Right lobe of liver (tissue), 6 donors: ENCODE measurements at regions not wholly inside any gene's neighbourhood (a gene's known extent, or its start where the extent isn't known, plus 50 kb on each side); places are given as distances from the start of the nearest gene placed in this dataset.

Experiments used
- ATAC-seq, 4 donors: fragments of 200-7000 bp; cut with Tn5 transposase; one replicate each; pipeline ENCODE4 v1.9.1; 2020; ENCODE audit warnings: mild to moderate bottlenecking in 4 of 4, moderate library complexity in 4 of 4
- DNase-seq, 3 donors: peaks; one replicate each; pipeline ENCODE4 v3.0.0-alpha.2; 2020
- H3K27ac ChIP-seq, 3 donors: fragments of 200-600 bp; one replicate each; pipeline ENCODE4 v1.8.0; 2022
- H3K27me3 ChIP-seq, 2 donors: fragments of 200-600 bp; one replicate each; pipeline ENCODE4 v1.8.0; 2022
- H3K36me3 ChIP-seq, 4 donors: fragments of 200-600 bp; sonication (generic) in 1 of 4; one replicate each; pipeline versions ENCODE4 v1.5.1 to v1.8.0; 2017 to 2022; ENCODE audit warnings: control low read depth in 1 of 4
- H3K4me1 ChIP-seq, 4 donors: fragments of 200-600 bp; sonication (generic) in 1 of 4; one replicate each; pipeline versions ENCODE4 v1.5.1 to v1.8.0; 2017 to 2022; ENCODE audit warnings: control low read depth in 1 of 4
- H3K4me3 ChIP-seq, 3 donors: fragments of 200-600 bp; one replicate each; pipeline ENCODE4 v1.8.0; 2022
- H3K9me3 ChIP-seq, 4 donors: fragments of 200-600 bp; sonication (generic) in 1 of 4; one replicate each; pipeline versions ENCODE4 v1.5.1 to v1.8.0; 2017 to 2022; ENCODE audit warnings: control low read depth in 1 of 4
- POLR2A ChIP-seq: fragments of 450-650 bp; IDR thresholded peaks from one replicate; pipeline ENCODE4 v1.6.1; 2017; ENCODE audit warnings: antibody characterized with exemption, mild to moderate bottlenecking
- WGBS: methylation state at CpG from one replicate; pipeline ENCODE4 v1.1.6; 2018; ENCODE audit warnings: low coverage, low lambda C conversion rate; ENCODE audit not compliant: insufficient coverage; ENCODE audit errors: missing lambda C conversion rate; 5-methylcytosine and 5-hydroxymethylcytosine counted together
- intact Hi-C, 2 donors: fragments of 100-400 bp; cut with DNase I; formaldehyde crosslinking; loops; one replicate each; pipeline versions ENCODE4 v1.11.2 to v1.14.1; 2022
- TF ChIP-seq, protein P1 (sequence below), 4 donors: fragments of 200-600 bp in 3 of 4; fragments of 450-650 bp in 1 of 4; IDR thresholded peaks; one replicate each; pipeline versions ENCODE4 v1.5.1 to v1.8.0; 2016 to 2022; ENCODE audit warnings: antibody characterized with exemption in 4 of 4, mild to moderate bottlenecking in 2 of 4
- donor health status: DM: no; HTN: yes; CAD: no.
- donor health status: DM: no; HTN: no; CAD: no.
- donor health status: DM: no; HTN: no; CAD: no.
- donor health status: DM: no; HTN: yes; CAD: no.
- donor health status: DM: no; HTN: yes; CAD: no.

DNA sequence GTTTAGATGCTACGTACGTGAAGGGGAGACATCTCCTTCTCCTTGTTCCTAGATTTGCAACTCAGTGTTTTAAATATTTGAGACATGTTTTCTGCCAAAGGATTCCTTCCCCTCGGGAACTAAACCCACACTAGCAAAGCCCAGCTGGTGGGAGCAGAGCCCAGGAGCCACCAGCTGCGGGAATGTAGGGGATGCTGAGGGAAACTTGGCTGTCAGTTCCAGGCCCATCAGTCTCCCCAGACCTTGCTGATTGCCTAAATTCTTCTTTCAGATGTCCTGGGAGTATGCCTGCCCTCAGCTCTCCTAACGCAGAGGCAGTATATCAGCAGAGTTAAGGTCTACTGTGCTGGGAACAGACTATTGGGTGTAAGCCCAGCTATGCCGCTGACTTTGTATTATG lies 630.0 kb upstream of the TENM3 start:
- no peak for TF ChIP-seq POLR2A
- TF ChIP-seq, protein P1, sequence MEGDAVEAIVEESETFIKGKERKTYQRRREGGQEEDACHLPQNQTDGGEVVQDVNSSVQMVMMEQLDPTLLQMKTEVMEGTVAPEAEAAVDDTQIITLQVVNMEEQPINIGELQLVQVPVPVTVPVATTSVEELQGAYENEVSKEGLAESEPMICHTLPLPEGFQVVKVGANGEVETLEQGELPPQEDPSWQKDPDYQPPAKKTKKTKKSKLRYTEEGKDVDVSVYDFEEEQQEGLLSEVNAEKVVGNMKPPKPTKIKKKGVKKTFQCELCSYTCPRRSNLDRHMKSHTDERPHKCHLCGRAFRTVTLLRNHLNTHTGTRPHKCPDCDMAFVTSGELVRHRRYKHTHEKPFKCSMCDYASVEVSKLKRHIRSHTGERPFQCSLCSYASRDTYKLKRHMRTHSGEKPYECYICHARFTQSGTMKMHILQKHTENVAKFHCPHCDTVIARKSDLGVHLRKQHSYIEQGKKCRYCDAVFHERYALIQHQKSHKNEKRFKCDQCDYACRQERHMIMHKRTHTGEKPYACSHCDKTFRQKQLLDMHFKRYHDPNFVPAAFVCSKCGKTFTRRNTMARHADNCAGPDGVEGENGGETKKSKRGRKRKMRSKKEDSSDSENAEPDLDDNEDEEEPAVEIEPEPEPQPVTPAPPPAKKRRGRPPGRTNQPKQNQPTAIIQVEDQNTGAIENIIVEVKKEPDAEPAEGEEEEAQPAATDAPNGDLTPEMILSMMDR (IDR thresholded peaks at IDR 0.05) = no peak
- Histone ChIP-seq H3K9me3 (no peaks in the 10 kb centered on the region), H3K27ac (no peak overlapping the region), H3K27me3 (no peaks in the 10 kb centered on the region), H3K4me1 (no peaks in the 10 kb centered on the region), H3K36me3 (no peaks in the 10 kb centered on the region), H3K4me3 (no peak overlapping the region)
- DNase-seq (no peak), ATAC-seq (no peak)
- 51% methylated on average over 6 of the region's 6 CpGs for whole genome bisulfite sequencing
- intact Hi-C loops = no loop called here

DNA sequence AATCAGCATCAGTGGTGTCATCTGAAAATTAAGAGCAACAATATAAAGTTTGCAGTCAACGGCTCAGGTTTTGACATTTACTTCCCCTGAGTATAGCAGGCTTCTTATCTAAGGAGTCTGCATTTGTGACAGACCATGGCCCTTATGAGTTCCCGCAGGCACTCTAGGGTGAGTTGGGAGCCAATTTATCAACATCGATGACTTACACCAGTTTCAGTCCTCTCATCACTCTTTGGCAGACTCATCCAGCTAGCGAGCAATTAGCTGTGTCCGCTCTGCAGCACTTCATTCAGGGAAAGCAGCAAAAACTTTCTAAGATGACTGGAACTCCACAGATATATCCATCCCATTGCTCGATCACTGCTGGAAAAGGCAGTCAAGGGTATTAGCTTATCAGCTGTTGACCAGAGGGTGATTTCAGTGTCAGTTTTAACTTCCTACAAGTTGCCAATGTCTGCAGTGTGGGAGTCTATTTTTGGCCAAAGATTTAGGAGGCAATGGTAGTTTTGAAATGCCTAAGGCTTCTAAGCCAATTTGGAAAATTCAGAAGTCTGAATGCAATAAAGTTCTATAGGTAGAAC lies 625.1 kb upstream of the TENM3 start:
- ATAC-seq (no peak), DNase-seq (no peak)
- Histone ChIP-seq H3K27ac (no peak overlapping the region), H3K27me3 (no peaks in the 10 kb centered on the region), H3K36me3 (no peaks in the 10 kb centered on the region), H3K4me1 (no peaks in the 10 kb centered on the region), H3K4me3 (no peak overlapping the region), H3K9me3 (no peaks in the 10 kb centered on the region)
- 67% methylated on average over 6 of the region's 6 CpGs for WGBS
- TF ChIP-seq, protein P1 (IDR thresholded peaks at IDR 0.05) = no peak
- TF ChIP-seq POLR2A = no peak
- intact Hi-C loops = no loop called here

DNA sequence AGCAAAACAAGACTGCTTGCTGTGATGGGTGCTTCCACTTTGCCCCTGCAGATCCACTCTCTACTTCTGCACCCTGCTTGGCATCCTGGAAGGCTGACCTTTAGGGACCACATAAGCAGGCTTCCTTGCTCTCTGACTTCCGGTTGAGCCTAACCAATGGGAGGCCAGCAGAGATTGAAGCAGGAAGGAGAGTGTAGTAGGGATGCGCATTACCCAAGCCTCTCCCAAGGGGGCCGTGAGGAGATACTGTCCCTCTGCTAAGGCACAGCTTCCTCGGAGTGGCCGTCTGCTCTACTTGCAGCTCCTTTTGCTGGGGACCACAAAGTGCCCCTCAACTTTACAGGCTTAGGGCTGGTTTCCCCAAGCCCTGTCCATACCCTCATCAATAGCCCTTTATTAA lies 624.3 kb upstream of the TENM3 start:
- TF ChIP-seq POLR2A = no peak
- TF ChIP-seq, protein P1 (IDR thresholded peaks at IDR 0.05) = no peak
- Histone ChIP-seq H3K4me1 (no peaks in the 10 kb centered on the region), H3K27me3 (no peaks in the 10 kb centered on the region), H3K27ac (no peak overlapping the region), H3K4me3 (no peak overlapping the region), H3K9me3 (no peaks in the 10 kb centered on the region), H3K36me3 (no peaks in the 10 kb centered on the region)
- no peak for DNase-seq
- ATAC-seq = no peak
- intact Hi-C loops = no loop called here
- WGBS = 8% methylated on average over 2 of the region's 5 CpGs

DNA sequence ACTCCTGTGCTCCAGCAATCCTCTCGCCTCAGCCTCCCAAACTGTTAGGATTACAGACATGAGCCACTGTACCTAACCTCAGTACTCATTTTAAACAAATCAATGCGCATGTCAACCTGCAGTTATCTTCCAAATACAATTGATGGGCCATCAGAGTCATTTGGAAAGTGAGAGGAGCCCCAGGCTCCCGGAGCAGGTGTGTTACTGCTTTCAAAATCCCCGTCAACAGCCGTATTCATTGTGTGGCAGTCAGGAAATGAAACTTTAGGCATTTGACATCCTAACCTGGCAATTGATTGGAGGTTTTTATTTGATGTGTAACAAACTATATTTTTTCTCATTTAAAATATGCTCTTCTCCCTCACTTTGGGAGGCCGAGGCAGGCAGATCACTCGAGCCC lies 623.6 kb upstream of the TENM3 start:
- TF ChIP-seq, protein P1 (IDR thresholded peaks at IDR 0.05) = no peak
- TF ChIP-seq POLR2A = no peak
- H3K4me3 ChIP-seq = no peak overlapping the region
- no peak for DNase-seq
- intact Hi-C loops = no loop called here
- WGBS = 36% methylated on average over 6 of the region's 7 CpGs
- H3K9me3 ChIP-seq = no peaks in the 10 kb centered on the region
- no peaks in the 10 kb centered on the region for H3K27me3 ChIP-seq
- no peaks in the 10 kb centered on the region for H3K4me1 ChIP-seq
- no peak for ATAC-seq
- H3K27ac ChIP-seq = no peak overlapping the region
- H3K36me3 ChIP-seq = no peaks in the 10 kb centered on the region
